HL-60 (cell line): ENCODE measurements at regions not wholly inside any gene's neighbourhood (a gene's known extent, or its start where the extent isn't known, plus 50 kb on each side); places are given as distances from the start of the nearest gene placed in this dataset.

Experiments used
- CTCF ChIP-seq: IDR thresholded peaks from one replicate; pipeline ENCODE4 v1.5.1; 2011; ENCODE audit warnings: low read length, control low read depth, inconsistent platforms; ENCODE audit not compliant: insufficient read depth
- POLR2AphosphoS5 ChIP-seq: IDR thresholded peaks from 2 replicates; pipeline ENCODE4 v1.6.1; 2012; ENCODE audit warnings: low read depth
- SPI1 ChIP-seq: IDR thresholded peaks from 2 replicates; pipeline ENCODE4 v1.6.1; 2012; ENCODE audit warnings: low read depth, mild to moderate bottlenecking, borderline replicate concordance
- TF ChIP-seq, protein P1 (sequence below): IDR thresholded peaks from 2 replicates; pipeline ENCODE4 v1.6.1; 2012; ENCODE audit warnings: low read depth; ENCODE audit not compliant: insufficient replicate concordance

- TF ChIP-seq CTCF (no peak), POLR2AphosphoS5 (no peak), SPI1 (no peak)
- TF ChIP-seq, protein P1, sequence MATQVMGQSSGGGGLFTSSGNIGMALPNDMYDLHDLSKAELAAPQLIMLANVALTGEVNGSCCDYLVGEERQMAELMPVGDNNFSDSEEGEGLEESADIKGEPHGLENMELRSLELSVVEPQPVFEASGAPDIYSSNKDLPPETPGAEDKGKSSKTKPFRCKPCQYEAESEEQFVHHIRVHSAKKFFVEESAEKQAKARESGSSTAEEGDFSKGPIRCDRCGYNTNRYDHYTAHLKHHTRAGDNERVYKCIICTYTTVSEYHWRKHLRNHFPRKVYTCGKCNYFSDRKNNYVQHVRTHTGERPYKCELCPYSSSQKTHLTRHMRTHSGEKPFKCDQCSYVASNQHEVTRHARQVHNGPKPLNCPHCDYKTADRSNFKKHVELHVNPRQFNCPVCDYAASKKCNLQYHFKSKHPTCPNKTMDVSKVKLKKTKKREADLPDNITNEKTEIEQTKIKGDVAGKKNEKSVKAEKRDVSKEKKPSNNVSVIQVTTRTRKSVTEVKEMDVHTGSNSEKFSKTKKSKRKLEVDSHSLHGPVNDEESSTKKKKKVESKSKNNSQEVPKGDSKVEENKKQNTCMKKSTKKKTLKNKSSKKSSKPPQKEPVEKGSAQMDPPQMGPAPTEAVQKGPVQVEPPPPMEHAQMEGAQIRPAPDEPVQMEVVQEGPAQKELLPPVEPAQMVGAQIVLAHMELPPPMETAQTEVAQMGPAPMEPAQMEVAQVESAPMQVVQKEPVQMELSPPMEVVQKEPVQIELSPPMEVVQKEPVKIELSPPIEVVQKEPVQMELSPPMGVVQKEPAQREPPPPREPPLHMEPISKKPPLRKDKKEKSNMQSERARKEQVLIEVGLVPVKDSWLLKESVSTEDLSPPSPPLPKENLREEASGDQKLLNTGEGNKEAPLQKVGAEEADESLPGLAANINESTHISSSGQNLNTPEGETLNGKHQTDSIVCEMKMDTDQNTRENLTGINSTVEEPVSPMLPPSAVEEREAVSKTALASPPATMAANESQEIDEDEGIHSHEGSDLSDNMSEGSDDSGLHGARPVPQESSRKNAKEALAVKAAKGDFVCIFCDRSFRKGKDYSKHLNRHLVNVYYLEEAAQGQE = no peak
Measured at GRCh38 chr12:47609806-47610205, 96.0 kb downstream of the RPAP3 start.
